Uterus (tissue), 2 donors: ENCODE measurements at regions not wholly inside any gene's neighbourhood (a gene's known extent, or its start where the extent isn't known, plus 50 kb on each side); places are given as distances from the start of the nearest gene placed in this dataset.
"Not testable (repeated sequence)": the region's sequence is repeated elsewhere in the genome, so short reads cannot be mapped to it uniquely, and the experiment has no call there.

Experiments
- POLR2A ChIP-seq, 2 donors: fragments of 450-650 bp; IDR thresholded peaks; one replicate each; pipeline ENCODE4 v1.6.1; 2016; ENCODE audit warnings: antibody characterized with exemption in 2 of 2, mild to moderate bottlenecking in 1 of 2, moderate library complexity in 1 of 2
- TF ChIP-seq, protein P1 (sequence below), 4 experiments: fragments of 200-600 bp in 2 of 4; fragments of 450-650 bp in 2 of 4; sonication (generic) in 2 of 4; IDR thresholded peaks; one replicate each; pipeline ENCODE4 v1.5.1; 2016 to 2019; ENCODE audit warnings: antibody characterized with exemption in 4 of 4, mild to moderate bottlenecking in 2 of 4, moderate library complexity in 1 of 4

DNA sequence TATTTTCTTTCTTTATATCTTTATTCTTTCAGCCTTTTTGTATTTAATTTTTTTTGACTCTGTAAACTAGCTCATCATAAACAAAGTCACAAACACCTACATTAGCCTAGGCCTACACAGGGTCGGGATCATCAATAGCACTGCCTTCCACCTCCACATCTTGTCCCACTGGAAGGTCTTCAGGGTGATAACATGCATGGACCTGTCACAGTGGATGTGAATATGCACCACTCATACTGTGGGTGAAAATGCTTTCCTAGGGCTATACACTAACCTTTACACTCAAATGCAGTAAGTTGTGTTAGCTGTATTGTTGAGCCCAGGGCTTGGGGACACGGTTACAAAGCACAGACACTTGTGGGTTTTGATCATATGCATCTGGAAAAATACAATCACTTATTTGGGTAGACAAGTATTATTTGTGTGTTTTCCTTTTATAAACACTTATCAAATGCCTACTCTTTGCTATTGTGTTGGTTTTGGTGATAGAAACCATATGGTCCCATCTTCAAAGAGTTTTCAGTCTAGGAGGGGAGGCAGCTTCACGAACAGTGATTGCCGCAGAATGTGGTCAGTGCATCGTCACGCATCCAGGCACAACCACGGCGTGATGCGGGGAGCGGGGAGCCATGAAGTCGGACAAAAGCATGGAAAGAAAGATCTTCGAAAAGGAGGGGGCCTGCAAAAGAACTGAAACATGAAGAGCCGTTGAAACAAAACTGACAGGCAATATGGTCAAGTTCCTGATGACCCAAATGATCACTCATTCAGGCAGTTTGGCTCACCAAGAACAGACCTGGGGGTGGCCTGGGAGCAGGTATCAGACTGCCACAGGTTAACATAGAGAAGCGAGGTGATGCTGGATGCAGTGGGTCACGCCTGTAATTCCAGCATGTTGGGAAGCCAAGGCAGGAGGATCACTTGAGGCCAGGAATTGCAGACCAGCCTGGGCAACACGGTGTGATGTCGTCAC, 751.4 kb upstream of the TPTE start:
- TF ChIP-seq, protein P1, sequence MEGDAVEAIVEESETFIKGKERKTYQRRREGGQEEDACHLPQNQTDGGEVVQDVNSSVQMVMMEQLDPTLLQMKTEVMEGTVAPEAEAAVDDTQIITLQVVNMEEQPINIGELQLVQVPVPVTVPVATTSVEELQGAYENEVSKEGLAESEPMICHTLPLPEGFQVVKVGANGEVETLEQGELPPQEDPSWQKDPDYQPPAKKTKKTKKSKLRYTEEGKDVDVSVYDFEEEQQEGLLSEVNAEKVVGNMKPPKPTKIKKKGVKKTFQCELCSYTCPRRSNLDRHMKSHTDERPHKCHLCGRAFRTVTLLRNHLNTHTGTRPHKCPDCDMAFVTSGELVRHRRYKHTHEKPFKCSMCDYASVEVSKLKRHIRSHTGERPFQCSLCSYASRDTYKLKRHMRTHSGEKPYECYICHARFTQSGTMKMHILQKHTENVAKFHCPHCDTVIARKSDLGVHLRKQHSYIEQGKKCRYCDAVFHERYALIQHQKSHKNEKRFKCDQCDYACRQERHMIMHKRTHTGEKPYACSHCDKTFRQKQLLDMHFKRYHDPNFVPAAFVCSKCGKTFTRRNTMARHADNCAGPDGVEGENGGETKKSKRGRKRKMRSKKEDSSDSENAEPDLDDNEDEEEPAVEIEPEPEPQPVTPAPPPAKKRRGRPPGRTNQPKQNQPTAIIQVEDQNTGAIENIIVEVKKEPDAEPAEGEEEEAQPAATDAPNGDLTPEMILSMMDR (IDR thresholded peaks at IDR 0.05) = not testable (repeated sequence)
- TF ChIP-seq POLR2A (IDR thresholded peaks at IDR 0.05) = not testable (repeated sequence)
